ENCODE measurements at regions not wholly inside any gene's neighbourhood (a gene's known extent, or its start where the extent isn't known, plus 50 kb on each side); places are given as distances from the start of the nearest gene placed in this dataset.

DNA sequence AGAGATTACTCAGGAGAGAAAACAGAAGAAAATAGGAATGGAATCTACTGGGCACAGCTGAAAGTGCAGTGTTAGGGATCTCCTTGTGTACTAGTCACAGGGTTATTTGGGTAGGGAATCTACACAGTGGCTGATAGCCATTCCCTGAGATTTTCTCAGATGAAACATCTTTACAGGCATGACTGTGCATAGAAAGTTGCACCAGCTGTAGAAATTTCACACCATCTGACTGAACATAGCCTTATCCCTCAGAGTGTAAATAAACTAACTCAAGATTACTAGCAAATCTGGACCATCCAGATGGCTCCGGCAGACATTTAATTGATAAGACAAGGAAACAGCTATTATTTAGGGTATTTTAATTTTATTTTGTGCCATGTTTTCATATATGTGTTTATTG is 2053.5 kb upstream of the TENM3 start:
- no peak for TF ChIP-seq EZH2 (IDR thresholded peaks at IDR 0.05; ENCODE audit: borderline replicate concordance, low read depth, low read length, severe bottlenecking)
- TF ChIP-seq, protein P1, sequence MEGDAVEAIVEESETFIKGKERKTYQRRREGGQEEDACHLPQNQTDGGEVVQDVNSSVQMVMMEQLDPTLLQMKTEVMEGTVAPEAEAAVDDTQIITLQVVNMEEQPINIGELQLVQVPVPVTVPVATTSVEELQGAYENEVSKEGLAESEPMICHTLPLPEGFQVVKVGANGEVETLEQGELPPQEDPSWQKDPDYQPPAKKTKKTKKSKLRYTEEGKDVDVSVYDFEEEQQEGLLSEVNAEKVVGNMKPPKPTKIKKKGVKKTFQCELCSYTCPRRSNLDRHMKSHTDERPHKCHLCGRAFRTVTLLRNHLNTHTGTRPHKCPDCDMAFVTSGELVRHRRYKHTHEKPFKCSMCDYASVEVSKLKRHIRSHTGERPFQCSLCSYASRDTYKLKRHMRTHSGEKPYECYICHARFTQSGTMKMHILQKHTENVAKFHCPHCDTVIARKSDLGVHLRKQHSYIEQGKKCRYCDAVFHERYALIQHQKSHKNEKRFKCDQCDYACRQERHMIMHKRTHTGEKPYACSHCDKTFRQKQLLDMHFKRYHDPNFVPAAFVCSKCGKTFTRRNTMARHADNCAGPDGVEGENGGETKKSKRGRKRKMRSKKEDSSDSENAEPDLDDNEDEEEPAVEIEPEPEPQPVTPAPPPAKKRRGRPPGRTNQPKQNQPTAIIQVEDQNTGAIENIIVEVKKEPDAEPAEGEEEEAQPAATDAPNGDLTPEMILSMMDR (IDR thresholded peaks at IDR 0.05; ENCODE audit: borderline replicate concordance, extremely low read depth, low read length, poor library complexity, severe bottlenecking): no peak
